ENCODE measurements at regions not wholly inside any gene's neighbourhood (a gene's known extent, or its start where the extent isn't known, plus 50 kb on each side); places are given as distances from the start of the nearest gene placed in this dataset.
A peak's percentile ranks its signal among the peaks of the same experiment; 100 is the strongest.

DNA sequence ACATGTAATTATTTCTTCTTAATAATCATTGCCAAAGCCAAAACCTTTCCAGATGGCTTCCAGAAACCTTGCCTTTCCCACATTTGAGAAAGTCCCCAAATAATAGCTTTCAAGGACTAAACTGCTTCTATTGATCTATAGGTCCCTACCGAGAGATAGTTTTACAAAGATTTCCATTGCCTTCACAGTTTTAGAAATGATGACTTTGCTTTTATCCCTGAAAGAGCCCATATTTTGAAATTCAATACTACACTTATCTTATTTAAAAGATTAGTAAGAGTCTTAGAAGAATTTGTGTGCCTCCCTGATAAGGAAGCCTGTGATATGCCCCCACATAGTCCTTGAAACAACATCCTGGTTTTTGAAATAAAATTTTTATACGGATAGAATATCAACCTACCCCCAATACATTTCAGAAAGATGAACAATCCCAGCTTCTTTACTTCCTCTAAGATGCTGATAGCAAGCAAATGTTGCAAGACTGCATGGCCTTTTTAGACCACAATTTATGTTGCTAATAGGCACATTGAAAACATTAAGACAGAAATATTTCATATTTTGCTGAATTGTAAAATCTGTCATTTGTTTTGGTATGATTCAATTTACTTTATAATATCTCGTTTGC is 146.3 kb downstream of the TMCO5A start:
- Histone ChIP-seq H3F3A (ENCODE audit: insufficient read depth) (no peaks in the 10 kb centered on the region), H3K4me2 (ENCODE audit: low read depth, low read length, poor library complexity, severe bottlenecking) (no peak overlapping the region), H3K9me3 (ENCODE audit: insufficient read depth, low read length) (no peaks in the 10 kb centered on the region), H4K20me1 (ENCODE audit: low read depth, low read length) (no peaks in the 10 kb centered on the region), H3K27me3 (ENCODE audit: low read length) (no peaks in the 10 kb centered on the region), H3K9me2 (replicated peaks; ENCODE audit: insufficient read depth, low read length) (no peaks in the 10 kb centered on the region), H3K4me3 (ENCODE audit: insufficient read depth, low read length, poor library complexity, severe bottlenecking) (no peak overlapping the region), H2AFZ (ENCODE audit: low read depth, low read length, severe bottlenecking) (no peak overlapping the region), H3K36me3 (ENCODE audit: low read length) (no peaks in the 10 kb centered on the region), H3K79me2 (ENCODE audit: insufficient read depth, low read length) (no peaks in the 10 kb centered on the region), H3K9ac (ENCODE audit: low read length) (no peak overlapping the region), H3K27ac (ENCODE audit: low read depth, low read length) (no peak overlapping the region)
- no peak for TF ChIP-seq CTCF (IDR thresholded peaks at IDR 0.05; ENCODE audit: insufficient read depth, low read length, poor library complexity, severe bottlenecking)
- TF ChIP-seq EZH2phosphoT487 (conservative IDR thresholded peaks at IDR 0.05; ENCODE audit: low read length) = no peak

DNA sequence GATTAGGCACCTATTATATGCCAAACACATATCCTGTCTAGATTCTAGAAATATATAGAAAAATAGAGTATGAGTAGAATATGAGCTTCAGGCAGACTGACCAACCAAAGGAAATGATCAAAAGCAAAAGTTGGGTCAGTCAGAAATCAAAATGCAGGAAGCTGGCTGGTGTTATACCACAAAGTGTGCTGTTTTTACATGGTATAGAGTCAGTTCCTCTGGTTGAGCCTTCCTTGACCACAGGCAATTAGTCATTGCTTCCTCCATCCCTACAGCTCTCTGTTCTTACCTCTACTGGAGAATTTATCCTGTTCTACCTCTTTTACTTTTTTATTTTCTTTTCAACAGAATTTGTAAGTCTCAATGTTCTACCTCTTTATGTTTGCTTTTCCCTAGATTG is 149.8 kb downstream of the TMCO5A start:
- Histone ChIP-seq H3K4me2 (ENCODE audit: low read depth, low read length, poor library complexity, severe bottlenecking) (peak overlapping the region; percentile 50), H3K79me2 (ENCODE audit: insufficient read depth, low read length) (no peaks in the 10 kb centered on the region)

GRCh38 chr15:38085114-38085513 is 150.7 kb downstream of the TMCO5A start:
- Histone ChIP-seq H3K27me3 (ENCODE audit: low read length) (no peaks in the 10 kb centered on the region), H3K36me3 (ENCODE audit: low read length) (no peaks in the 10 kb centered on the region), H3K4me3 (ENCODE audit: insufficient read depth, low read length, poor library complexity, severe bottlenecking) (no peak overlapping the region), H3K9ac (ENCODE audit: low read length) (no peak overlapping the region), H3K79me2 (ENCODE audit: insufficient read depth, low read length) (no peaks in the 10 kb centered on the region), H3K4me2 (ENCODE audit: low read depth, low read length, poor library complexity, severe bottlenecking) (peak overlapping the region; percentile 50), H3K9me3 (ENCODE audit: insufficient read depth, low read length) (no peaks in the 10 kb centered on the region), H3F3A (ENCODE audit: insufficient read depth) (no peaks in the 10 kb centered on the region), H4K20me1 (ENCODE audit: low read depth, low read length) (no peaks in the 10 kb centered on the region), H3K27ac (ENCODE audit: low read depth, low read length) (no peak overlapping the region), H3K9me2 (replicated peaks; ENCODE audit: insufficient read depth, low read length) (no peaks in the 10 kb centered on the region), H2AFZ (ENCODE audit: low read depth, low read length, severe bottlenecking) (no peak overlapping the region)
- no peak for TF ChIP-seq CTCF (IDR thresholded peaks at IDR 0.05; ENCODE audit: insufficient read depth, low read length, poor library complexity, severe bottlenecking)
- no peak for TF ChIP-seq EZH2phosphoT487 (conservative IDR thresholded peaks at IDR 0.05; ENCODE audit: low read length)

More for the DNA sequence above, 149.8 kb downstream of the TMCO5A start:
- Histone ChIP-seq H2AFZ (ENCODE audit: low read depth, low read length, severe bottlenecking) (no peak overlapping the region), H4K20me1 (ENCODE audit: low read depth, low read length) (no peaks in the 10 kb centered on the region), H3K9ac (ENCODE audit: low read length) (no peak overlapping the region), H3K27ac (ENCODE audit: low read depth, low read length) (no peak overlapping the region), H3K36me3 (ENCODE audit: low read length) (no peaks in the 10 kb centered on the region), H3K4me3 (ENCODE audit: insufficient read depth, low read length, poor library complexity, severe bottlenecking) (no peak overlapping the region), H3K9me3 (ENCODE audit: insufficient read depth, low read length) (no peaks in the 10 kb centered on the region), H3K27me3 (ENCODE audit: low read length) (no peaks in the 10 kb centered on the region), H3F3A (ENCODE audit: insufficient read depth) (no peaks in the 10 kb centered on the region), H3K9me2 (replicated peaks; ENCODE audit: insufficient read depth, low read length) (no peaks in the 10 kb centered on the region)
- TF ChIP-seq CTCF (IDR thresholded peaks at IDR 0.05; ENCODE audit: insufficient read depth, low read length, poor library complexity, severe bottlenecking) = no peak
- no peak for TF ChIP-seq EZH2phosphoT487 (conservative IDR thresholded peaks at IDR 0.05; ENCODE audit: low read length)
